ENCODE measurements at regions not wholly inside any gene's neighbourhood (a gene's known extent, or its start where the extent isn't known, plus 50 kb on each side); places are given as distances from the start of the nearest gene placed in this dataset.

DNA sequence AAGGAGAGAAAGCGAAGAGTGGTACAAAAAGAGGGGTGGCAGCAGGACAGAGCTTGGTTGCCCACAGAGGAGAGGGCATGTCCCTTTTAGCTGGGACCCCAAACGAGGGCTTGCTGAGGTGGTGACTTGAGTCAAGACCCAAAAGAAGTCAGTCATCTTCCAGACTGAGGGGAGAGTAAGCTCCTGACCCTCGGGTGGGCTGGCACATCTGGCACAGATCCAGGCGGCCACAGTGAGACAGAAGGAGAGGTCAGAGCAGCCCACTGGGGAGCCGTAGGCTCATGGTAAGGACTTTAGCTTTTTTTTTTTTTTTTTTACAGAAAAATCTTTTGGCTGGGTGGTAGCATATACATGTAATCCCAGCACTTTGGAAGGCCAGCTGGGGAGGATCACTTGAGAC, 77.9 kb upstream of the ST6GAL2 start:
- Mint-ChIP-seq H3K27ac (no peak overlapping the region), H3K9me3 (peaks cover 0 to 7% (median 0%) of the 10 kb centered on the region in 9 donors), H3K4me3 (no peak overlapping the region), H3K27me3 (peaks cover 0 to 14% (median 3%) of the 10 kb centered on the region in 5 donors), H3K36me3 (no peaks in the 10 kb centered on the region), H3K4me1 (no peaks in the 10 kb centered on the region)
- ATAC-seq (no peak), DNase-seq (no peak)
- POLR2A ChIA-PET, result no interaction called here

DNA sequence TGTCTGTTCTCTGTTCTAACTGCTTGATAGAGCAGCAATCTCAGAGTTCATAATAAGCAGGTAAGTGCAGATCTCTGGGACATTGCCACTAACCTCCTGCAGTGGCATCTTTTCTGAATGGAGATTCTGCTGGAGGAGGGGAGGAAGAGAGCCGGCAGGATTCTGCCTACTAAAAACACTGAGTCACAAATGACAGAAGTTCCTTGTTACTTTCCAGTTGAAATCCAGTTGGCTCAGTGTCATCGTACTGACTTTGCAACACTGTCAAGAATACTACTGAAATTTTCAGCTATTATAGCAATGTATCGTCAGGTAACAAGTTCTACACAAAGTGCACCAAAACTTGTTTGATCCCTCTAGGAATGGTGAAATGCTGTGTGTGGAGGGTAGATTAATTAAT, 79.6 kb upstream of the ST6GAL2 start:
- no peak for DNase-seq
- Mint-ChIP-seq H3K9me3 (peaks cover 0 to 10% (median 3%) of the 10 kb centered on the region in 9 donors), H3K4me1 (no peaks in the 10 kb centered on the region), H3K27ac (no peak overlapping the region), H3K36me3 (no peaks in the 10 kb centered on the region), H3K4me3 (no peak overlapping the region), H3K27me3 (peaks cover 0 to 14% (median 3%) of the 10 kb centered on the region in 5 donors)
- POLR2A ChIA-PET, result no interaction called here
- no peak for ATAC-seq

- peaks cover 0 to 11% (median 0%) of the 10 kb centered on the region in 5 donors for H3K27me3 Mint-ChIP-seq
- ATAC-seq (no peak), DNase-seq (no peak)
- no peaks in the 10 kb centered on the region for H3K4me1 Mint-ChIP-seq
- POLR2A ChIA-PET, result no interaction called here
- no peak overlapping the region for H3K27ac Mint-ChIP-seq
- no peak overlapping the region for H3K4me3 Mint-ChIP-seq
- peaks cover 0 to 10% (median 3%) of the 10 kb centered on the region in 9 donors for H3K9me3 Mint-ChIP-seq
- H3K36me3 Mint-ChIP-seq, result no peaks in the 10 kb centered on the region
These were observed 83.8 kb upstream of the ST6GAL2 start for GRCh38 chr2:106969777-106970176.

- Mint-ChIP-seq H3K4me1 (no peaks in the 10 kb centered on the region), H3K27ac (no peak overlapping the region)
These were observed 84.7 kb upstream of the ST6GAL2 start for GRCh38 chr2:106970471-106971261.

DNA sequence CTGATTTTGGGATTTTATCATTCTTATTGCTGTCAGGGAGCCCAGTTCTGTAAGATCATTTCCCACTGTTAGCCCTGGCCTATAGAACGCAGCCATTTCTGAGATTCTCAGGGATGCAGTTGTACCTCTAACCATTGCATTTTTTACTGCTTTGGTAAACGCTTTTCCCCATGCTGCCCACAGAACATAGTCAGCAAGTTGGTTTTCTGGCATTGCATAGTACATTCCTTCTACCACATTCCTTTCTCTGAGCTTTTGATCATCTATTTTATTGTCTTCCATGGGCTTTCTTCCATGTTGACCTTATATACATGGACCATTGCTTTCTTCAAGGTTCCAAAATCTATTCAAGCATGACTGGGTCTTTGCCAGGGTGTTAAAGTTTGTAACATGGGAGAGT, 86.8 kb upstream of the ST6GAL2 start:
- ATAC-seq (no peak), DNase-seq (no peak)
- Mint-ChIP-seq H3K4me3 (no peak overlapping the region), H3K27ac (no peak overlapping the region), H3K36me3 (no peaks in the 10 kb centered on the region), H3K4me1 (no peaks in the 10 kb centered on the region), H3K9me3 (peaks cover 0 to 10% (median 3%) of the 10 kb centered on the region in 9 donors), H3K27me3 (peaks cover 0 to 8% (median 0%) of the 10 kb centered on the region in 5 donors)
- POLR2A ChIA-PET, result no interaction called here

More at GRCh38 chr2:106970471-106971261, 84.7 kb upstream of the ST6GAL2 start:
- Mint-ChIP-seq H3K36me3 (no peaks in the 10 kb centered on the region), H3K27me3 (peaks cover 0 to 8% (median 0%) of the 10 kb centered on the region in 5 donors), H3K4me3 (no peak overlapping the region), H3K9me3 (peaks cover 0 to 11% (median 3%) of the 10 kb centered on the region in 9 donors)
- no peak for ATAC-seq
- no peak for DNase-seq
- POLR2A ChIA-PET, result no interaction called here

DNA sequence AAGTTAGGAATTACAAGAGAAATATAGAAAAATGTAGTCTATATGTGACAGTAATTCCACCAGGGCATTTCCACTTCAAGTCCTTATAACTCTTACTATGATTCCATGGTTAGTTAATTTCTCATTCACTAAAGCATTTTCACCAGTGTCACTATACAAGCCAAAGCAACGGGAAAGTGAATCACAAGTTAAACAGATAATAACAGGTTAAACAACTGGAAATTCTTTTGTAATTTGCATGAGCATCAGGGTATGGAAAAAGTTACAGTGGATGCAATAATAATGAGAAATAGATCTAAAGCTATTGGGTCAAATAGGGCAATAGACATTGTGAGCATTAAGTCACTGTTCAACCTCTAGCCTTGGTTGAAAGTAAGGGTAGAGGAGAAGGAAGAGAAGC, 88.9 kb upstream of the ST6GAL2 start:
- no peak overlapping the region for H3K4me3 Mint-ChIP-seq
- H3K4me1 Mint-ChIP-seq, result no peaks in the 10 kb centered on the region
- H3K36me3 Mint-ChIP-seq, result no peaks in the 10 kb centered on the region
- H3K27me3 Mint-ChIP-seq, result peaks cover 0 to 8% (median 0%) of the 10 kb centered on the region in 5 donors
- POLR2A ChIA-PET, result no interaction called here
- no peak for ATAC-seq
- H3K9me3 Mint-ChIP-seq, result peaks cover 0 to 7% (median 2%) of the 10 kb centered on the region in 9 donors
- H3K27ac Mint-ChIP-seq, result no peak overlapping the region
- no peak for DNase-seq

DNA sequence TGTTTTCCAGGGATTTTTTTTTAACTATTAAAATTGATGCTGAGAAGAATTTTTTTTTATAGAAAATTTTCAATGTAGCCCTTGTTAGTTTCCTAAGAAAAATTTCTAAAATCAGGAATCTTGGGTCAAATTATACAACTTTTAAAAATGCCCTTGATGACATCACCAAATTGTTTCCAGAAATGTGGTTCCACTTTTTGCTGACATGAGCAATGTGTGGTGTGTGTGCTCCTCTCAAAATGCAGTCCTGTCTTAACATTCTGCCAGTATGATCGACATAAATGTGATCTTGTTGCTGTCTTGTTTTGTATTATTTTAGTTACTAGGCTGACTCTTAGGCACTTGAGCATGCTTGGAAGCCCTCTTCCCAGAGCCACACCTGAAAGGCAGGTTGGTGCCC, 89.7 kb upstream of the ST6GAL2 start:
- no peaks in the 10 kb centered on the region for H3K4me1 Mint-ChIP-seq
- no peak for DNase-seq
- POLR2A ChIA-PET, result no interaction called here
- H3K4me3 Mint-ChIP-seq, result no peak overlapping the region
- H3K36me3 Mint-ChIP-seq, result no peaks in the 10 kb centered on the region
- no peak for ATAC-seq
- peaks cover 0 to 4% (median under 1%) of the 10 kb centered on the region in 9 donors for H3K9me3 Mint-ChIP-seq
- H3K27me3 Mint-ChIP-seq, result peaks cover 0 to 8% (median 0%) of the 10 kb centered on the region in 5 donors
- H3K27ac Mint-ChIP-seq, result no peak overlapping the region

DNA sequence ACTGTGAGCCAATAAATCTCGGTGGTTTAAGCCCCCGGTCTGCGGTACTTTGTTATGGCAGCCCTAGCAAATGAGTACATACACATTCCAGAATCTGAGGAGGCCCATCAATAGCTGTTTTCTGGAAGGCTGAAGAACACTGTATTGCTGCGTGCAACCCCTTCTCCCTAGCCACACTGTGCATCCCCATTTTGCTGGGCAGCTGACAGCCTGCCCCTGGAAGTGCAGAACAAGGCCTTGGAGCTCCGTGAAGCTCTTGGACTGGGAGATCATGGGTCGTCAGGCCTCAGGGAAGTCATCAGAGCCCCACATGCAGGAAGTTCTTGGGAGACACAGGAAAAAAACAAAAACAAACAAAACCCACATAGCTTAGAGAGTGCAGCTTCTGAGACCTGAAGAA, 90.6 kb upstream of the ST6GAL2 start:
- H3K4me1 Mint-ChIP-seq, result no peaks in the 10 kb centered on the region
- POLR2A ChIA-PET, result no interaction called here
- peaks cover 0 to 4% (median 0%) of the 10 kb centered on the region in 9 donors for H3K9me3 Mint-ChIP-seq
- peaks cover 0 to 8% (median 0%) of the 10 kb centered on the region in 5 donors for H3K27me3 Mint-ChIP-seq
- DNase-seq, result no peak
- ATAC-seq, result no peak
- H3K4me3 Mint-ChIP-seq, result no peak overlapping the region
- no peaks in the 10 kb centered on the region for H3K36me3 Mint-ChIP-seq
- H3K27ac Mint-ChIP-seq, result no peak overlapping the region

GRCh38 chr2:106977717-106978116, 91.8 kb upstream of the ST6GAL2 start:
- Mint-ChIP-seq H3K9me3 (peaks cover 0 to 5% (median 0%) of the 10 kb centered on the region in 9 donors), H3K4me1 (no peaks in the 10 kb centered on the region)
- no peak for DNase-seq

DNA sequence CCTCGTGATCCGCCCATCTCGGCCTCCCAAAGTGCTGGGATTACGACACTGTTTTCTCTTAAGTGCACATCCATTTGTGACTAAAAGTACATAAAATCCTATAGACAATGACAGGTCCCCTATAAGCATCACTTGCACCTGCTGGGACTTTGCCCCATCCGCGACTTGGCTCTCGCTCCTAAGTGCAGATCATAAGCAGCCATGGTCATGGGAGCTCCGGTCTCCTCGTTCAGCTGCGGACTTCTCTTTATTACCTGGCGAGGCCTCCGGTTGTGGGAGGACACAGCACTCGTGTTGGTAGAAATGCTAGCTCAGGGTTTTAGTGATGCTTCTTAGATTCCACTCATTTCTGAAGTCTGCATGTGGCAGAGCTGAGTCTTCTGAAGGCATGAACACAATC, 92.7 kb upstream of the ST6GAL2 start:
- H3K4me1 Mint-ChIP-seq, result no peaks in the 10 kb centered on the region
- no peak overlapping the region for H3K27ac Mint-ChIP-seq
- H3K9me3 Mint-ChIP-seq, result peaks cover 0 to 8% (median 0%) of the 10 kb centered on the region in 9 donors
- DNase-seq (no peak), ATAC-seq (no peak)
- no peaks in the 10 kb centered on the region for H3K36me3 Mint-ChIP-seq
- H3K27me3 Mint-ChIP-seq, result peaks cover 0 to 4% (median 1%) of the 10 kb centered on the region in 5 donors
- H3K4me3 Mint-ChIP-seq, result no peak overlapping the region
- POLR2A ChIA-PET, result no interaction called here

More at GRCh38 chr2:106977717-106978116, 91.8 kb upstream of the ST6GAL2 start:
- Mint-ChIP-seq H3K27me3 (peaks cover 0 to 8% (median under 1%) of the 10 kb centered on the region in 5 donors), H3K4me3 (no peak overlapping the region), H3K27ac (no peak overlapping the region), H3K36me3 (no peaks in the 10 kb centered on the region)
- POLR2A ChIA-PET, result no interaction called here
- ATAC-seq, result no peak

DNA sequence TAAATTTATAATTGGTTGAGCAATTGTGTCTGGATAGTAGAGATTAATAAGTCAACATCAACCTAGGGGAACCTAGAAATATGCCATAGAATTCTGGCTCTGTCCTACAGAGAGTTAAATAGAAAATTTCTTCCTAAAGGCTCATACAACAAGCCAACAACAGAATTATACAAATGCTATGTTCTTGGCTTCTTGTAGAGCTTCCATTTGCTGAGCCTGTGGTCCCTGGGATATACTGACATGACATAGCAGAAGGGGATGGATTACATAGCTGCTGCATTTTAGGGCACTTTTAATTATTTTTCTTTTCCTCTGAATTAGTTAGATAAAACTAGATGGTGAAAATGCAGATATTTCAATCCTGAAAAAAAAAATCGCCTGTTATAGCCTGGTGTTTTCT, 95.5 kb upstream of the ST6GAL2 start:
- no peaks in the 10 kb centered on the region for H3K36me3 Mint-ChIP-seq
- H3K27me3 Mint-ChIP-seq, result peaks cover 0 to 2% (median 0%) of the 10 kb centered on the region in 5 donors
- ATAC-seq, result no peak
- no peak overlapping the region for H3K27ac Mint-ChIP-seq
- peaks cover 0 to 16% (median 0%) of the 10 kb centered on the region in 9 donors for H3K9me3 Mint-ChIP-seq
- no peak overlapping the region for H3K4me3 Mint-ChIP-seq
- POLR2A ChIA-PET, result no interaction called here
- no peaks in the 10 kb centered on the region for H3K4me1 Mint-ChIP-seq
- DNase-seq, result no peak

GRCh38 chr2:106982350-106982749, 96.4 kb upstream of the ST6GAL2 start:
- H3K36me3 Mint-ChIP-seq, result no peaks in the 10 kb centered on the region
- ATAC-seq, result no peak

GRCh38 chr2:106983305-106983704, 97.3 kb upstream of the ST6GAL2 start:
- DNase-seq (no peak), ATAC-seq (no peak)
- peaks cover 0 to 16% (median 0%) of the 10 kb centered on the region in 9 donors for H3K9me3 Mint-ChIP-seq
- POLR2A ChIA-PET, result no interaction called here
- peaks cover 0 to 2% (median 0%) of the 10 kb centered on the region in 5 donors for H3K27me3 Mint-ChIP-seq
- H3K27ac Mint-ChIP-seq, result no peak overlapping the region
- H3K4me3 Mint-ChIP-seq, result no peak overlapping the region
- H3K36me3 Mint-ChIP-seq, result no peaks in the 10 kb centered on the region
- no peaks in the 10 kb centered on the region for H3K4me1 Mint-ChIP-seq

More at GRCh38 chr2:106982350-106982749, 96.4 kb upstream of the ST6GAL2 start:
- no peak overlapping the region for H3K27ac Mint-ChIP-seq
- H3K27me3 Mint-ChIP-seq, result peaks cover 0 to 2% (median 0%) of the 10 kb centered on the region in 5 donors
- H3K9me3 Mint-ChIP-seq, result peaks cover 0 to 16% (median 0%) of the 10 kb centered on the region in 9 donors
- H3K4me3 Mint-ChIP-seq, result no peak overlapping the region
- POLR2A ChIA-PET, result no interaction called here
- H3K4me1 Mint-ChIP-seq, result no peaks in the 10 kb centered on the region
- DNase-seq, result no peak

Measured in naive thymus-derived CD8-positive, alpha-beta T cell (primary cell).